Activated CD4-positive, alpha-beta T cell treated with anti-CD3 and anti-CD28 coated beads, Interleukin-2, Interleukin-6, amounts not matched to agents 100 ng/mL and 50 ng/mL, durations not matched to agents 16 hours and 8 hours (primary cell): ENCODE measurements at regions not wholly inside any gene's neighbourhood (a gene's known extent, or its start where the extent isn't known, plus 50 kb on each side); places are given as distances from the start of the nearest gene placed in this dataset.

ENCODE experiments used
- DNase-seq: peaks from one replicate; pipeline ENCODE4 v3.0.0-alpha.2; 2020

DNA sequence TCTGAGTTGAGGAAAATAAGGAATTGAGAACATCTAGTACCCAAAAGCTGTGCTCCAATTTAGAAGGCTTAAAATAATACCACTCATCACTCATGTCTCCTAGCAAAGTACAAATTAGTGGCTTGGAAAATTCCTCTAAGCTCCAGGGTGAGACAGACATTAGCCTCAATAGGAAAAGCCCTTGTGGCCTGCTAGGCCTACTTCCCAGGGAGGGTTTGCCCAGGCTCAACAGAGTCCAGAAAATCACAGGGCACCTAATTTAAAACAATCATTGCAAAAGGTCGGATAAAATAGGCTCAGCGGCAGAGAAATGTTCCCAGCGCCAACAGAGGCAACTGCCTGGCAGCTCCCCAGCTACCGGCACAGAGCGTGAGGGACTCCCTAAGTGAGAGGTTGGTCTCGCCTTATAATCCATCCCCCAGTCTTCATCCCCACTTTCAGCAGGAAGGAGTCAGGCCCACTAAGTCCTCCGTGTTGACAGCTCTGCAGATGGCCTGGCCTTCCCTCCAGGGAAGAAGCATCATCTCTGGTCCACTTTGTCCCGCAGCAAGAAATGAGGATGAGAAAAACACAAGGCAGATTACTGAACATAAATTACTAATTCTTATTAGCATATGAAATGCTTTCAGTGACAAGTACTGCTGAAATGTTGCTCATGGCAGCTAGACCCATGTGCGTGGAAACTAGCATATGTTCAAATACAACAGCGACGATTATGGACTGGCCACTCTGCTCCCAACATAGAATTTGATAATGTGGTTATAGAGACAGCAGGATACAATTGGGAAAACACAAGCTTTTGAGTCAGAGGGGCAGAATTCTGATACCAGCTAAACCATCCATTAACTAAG is 1177.7 kb upstream of the AUTS2 start:
- DNase-seq: no peak

- no peak for DNase-seq
Observed at GRCh38 chr7:68421712-68422111, 1176.6 kb upstream of the AUTS2 start.

DNA sequence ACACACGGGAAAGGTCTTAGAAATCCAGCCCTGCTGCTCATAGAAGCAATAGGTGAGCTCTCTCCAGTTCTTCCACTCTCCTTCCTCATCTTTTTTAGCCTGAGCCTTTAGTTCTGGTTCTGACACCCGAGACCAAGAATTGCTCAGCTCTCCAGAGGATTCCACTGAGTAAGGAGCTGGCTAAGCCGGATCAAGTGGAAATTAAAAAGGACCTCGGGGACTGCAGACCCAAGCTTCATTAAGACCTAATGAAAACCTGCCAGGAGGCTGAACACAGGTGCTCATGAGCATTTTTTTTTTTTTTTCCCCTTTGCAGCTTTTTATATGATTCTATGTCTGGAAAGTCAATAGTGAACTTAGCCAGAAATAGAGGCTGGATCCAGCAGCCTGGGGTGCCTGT is 1176.0 kb upstream of the AUTS2 start:
- no peak for DNase-seq

DNA sequence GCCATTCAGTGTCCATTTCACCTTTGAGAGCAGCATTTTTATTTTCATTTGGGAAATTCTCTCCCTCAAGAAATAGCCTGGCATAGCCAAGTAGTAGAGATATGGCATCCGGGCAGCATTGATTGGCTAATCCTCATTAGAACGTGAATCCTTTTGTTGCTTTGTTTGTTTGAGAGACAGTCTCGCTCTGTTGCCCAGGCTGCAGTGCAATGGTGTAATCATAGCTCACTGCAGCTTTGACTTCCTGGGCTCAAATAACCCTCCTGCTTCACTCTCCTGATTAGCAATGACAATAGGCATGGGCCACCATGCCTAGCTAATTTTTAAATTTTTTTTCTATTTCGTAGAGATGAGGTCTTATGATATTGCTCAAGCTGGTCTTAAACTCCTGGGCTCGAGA is 1174.9 kb upstream of the AUTS2 start:
- no peak for DNase-seq

DNA sequence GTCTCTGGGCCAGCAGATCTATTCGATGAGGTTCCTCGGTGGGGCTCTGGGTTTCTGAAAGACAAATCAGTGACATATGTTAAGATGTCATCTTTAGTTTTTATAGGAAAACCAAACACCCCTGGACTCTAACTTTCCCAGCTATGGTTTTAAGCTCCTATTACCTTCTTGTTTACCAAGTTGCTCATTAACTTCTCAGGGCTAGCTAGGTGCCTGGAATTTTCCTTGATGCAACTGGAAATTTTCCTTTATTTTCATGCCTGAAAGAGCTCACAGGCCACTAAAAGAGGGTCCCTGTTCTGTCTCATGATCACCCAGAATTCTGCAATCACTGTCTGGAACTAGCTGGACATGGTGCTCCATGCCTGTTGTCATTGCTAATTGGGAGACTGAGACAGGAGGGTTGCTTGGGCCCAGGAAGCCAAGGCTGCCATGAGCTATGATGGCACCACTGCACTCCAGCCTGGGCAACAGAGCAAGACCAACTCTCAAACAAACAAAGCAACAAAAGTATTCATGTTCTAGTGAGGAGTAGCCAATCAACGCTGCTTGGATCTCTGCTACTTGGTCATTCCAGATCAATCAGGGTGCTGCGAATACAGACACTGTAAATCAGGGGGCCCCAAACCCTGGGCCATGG is 1173.5 kb upstream of the AUTS2 start:
- DNase-seq: no peak

GRCh38 chr7:68425377-68425776 is 1172.9 kb upstream of the AUTS2 start:
- DNase-seq: no peak

DNA sequence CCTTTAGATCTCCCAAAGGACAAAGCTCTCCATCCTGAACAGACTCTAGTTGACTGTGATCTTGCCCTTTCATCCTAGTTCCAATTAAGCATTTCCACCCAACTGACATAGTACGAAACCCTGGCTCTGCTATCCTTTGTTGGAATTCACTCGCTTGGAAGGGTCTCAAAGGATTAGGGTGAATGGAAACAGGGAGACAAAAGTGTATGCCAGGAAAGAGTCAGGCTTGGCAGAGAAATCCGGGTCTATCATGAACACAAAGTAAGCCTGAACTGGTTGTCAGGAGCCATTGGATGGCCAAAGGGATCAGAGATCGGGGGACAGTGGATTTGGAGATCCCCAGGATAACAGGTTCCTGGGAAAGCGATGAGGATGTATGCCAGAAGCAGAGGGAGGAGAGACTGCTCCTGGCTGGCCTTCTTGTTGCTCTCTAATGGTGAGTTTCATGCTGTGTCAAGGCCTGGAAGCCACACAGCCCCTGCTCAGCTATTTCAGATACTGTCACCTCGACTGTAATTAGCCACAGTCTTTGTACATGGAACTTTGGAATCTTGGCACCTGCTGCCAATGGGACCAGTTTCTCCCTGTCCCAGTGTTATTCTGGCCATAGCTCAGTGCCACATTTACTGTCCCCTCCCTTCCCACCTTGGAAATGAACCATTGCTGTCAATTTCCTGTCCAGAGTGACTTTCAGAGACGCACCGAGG is 1168.7 kb upstream of the AUTS2 start:
- no peak for DNase-seq

- DNase-seq: no peak
Observed at GRCh38 chr7:68432585-68432984, 1165.7 kb upstream of the AUTS2 start.

- DNase-seq: no peak
Observed at GRCh38 chr7:68433462-68434070, 1164.7 kb upstream of the AUTS2 start.

- no peak for DNase-seq
Observed at GRCh38 chr7:68434857-68435256, 1163.4 kb upstream of the AUTS2 start.

DNA sequence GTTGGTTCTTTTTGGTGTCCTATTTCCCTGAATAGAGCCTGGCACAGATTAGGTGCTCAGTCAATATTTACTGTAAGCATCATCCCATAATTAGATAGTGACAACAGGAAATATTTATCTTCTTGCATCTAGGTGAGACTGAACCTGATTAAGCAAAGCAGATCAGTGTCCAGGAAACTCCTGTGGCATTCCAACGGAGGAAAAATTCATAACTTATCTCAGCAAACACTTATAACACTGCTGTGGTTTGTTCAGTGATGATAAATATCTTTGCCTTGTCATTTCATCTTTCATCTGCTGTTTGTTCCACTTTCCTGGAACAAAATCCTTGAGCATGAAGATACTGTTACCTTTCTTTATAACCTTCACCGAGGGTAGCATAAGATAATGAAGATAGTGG is 1160.3 kb upstream of the AUTS2 start:
- DNase-seq: no peak

GRCh38 chr7:68438811-68439210 is 1159.5 kb upstream of the AUTS2 start:
- no peak for DNase-seq

- no peak for DNase-seq
Observed at GRCh38 chr7:68439897-68440296, 1158.4 kb upstream of the AUTS2 start.

DNA sequence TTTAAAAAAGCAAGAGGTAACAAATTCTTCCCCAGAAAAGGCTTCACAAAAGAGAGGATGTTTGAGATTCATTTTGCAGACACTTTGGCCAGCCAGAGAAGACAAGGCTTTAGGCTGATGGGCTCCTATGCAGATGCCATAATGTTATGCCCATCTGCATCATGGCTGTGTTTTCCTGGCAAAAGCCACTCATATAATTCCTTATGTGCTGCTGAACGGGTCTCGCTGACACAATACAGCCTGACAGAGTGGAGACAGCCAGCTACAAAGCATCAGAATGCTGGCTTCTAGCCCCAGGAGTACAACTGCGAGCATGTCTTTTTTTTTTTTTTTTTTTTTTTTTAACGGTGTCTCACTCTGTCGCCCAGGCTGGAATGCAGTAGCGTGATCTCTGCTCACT is 1157.4 kb upstream of the AUTS2 start:
- no peak for DNase-seq

DNA sequence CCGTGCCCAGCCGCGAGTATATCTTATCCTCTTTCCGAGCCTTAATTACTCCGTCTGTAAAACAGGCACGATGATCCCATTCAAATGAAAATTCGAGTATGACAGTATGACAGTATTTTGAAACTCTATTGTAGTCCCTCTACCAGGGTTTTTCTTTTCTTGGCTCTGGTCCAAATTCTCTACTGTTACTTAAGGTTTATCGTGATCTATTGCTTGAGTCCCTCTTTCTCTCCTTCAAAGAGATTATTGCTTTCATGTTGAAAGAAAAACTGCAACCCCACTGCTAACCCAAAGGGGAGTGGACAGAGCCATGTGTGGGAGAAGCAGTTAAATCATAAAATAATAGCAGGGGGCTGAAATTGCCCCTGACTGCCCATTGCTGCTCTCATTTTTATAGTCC is 1156.6 kb upstream of the AUTS2 start:
- DNase-seq: no peak

DNA sequence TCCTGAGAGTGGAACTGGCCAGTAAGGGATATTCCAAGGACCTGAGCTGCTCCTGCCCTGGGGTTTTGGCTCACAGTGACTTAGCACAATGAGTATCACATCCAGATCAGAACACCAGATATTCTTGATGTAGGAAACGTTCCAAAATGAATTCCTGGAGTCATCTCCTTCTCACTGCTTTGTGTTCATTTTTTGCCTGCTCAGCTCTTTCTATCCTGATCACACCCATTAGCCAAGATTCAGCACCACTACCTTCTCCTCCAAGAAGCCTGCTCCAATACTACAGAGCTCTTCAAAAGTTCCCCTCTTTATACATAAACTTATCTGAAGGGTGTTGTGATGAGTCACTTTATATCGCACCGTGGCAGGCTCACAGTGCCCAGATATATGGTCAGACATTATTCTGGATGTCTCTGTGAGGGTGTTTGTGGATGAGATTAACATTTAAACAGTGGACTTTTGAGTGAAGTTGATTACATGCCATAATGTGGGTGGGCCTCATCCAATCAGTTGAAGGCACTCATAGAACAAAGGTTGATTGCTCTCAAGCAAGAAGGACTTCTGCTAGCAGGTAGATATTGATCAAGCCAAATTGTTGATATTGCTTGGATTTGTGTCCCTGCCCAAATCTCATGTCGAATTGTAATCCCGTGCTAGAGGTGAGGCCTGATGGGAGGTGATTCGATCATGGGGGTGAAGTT is 1155.2 kb upstream of the AUTS2 start:
- no peak for DNase-seq

DNA sequence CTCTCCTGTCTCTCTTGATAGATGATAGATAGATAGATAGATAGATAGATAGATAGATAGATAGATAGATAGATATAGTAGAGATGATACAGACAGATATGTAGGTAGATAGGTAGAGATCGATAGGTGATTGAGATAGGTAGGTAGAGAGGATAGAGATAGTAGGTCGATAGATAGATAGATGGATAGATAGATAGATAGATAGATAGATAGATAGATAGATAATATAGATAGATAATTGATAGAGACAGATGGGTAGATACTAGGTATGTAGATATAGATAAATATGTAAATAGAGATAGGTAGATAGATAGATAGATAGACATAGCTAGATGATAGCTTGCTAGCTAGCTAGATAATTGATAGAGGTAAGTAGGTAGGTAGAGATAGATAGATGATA is 1154.2 kb upstream of the AUTS2 start:
- no peak for DNase-seq

DNA sequence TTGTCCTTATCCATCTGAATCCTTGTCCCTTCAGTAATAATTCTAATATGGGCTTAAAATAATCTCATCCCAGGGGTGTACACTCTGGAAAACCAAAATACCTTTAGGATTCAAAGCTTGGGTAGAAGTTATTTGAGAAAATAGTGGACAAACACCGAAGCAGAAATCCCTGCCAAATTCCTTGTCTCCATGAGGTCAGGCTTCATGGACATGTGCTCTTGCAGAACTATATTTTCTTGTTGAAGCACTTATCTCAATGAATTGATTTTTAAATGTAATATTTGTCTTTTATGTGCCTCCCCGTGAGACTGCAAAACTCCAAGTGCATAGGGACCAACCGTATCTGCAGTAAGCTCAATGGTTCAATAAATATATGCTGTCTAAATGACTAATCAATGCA is 1153.3 kb upstream of the AUTS2 start:
- no peak for DNase-seq

DNA sequence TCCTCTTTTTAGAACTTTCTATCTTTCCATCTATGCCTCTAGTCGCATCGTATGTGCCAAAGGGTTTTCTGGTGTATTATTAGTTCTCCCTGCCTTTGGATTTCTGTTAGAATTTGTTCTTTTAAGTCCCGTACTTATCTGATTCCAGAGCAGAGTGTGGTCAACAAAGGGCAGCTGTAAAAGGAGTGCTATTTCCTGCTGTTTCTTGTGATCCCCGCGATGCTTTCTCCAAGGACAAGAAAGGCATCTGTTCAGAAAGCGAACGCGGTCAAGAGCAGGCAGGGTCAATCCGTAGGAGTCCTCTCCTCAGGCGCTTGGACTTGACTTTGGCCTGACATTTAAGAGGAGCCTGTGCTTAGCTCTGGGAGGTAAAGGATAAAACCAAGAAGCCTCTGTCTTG is 1152.1 kb upstream of the AUTS2 start:
- no peak for DNase-seq

- no peak for DNase-seq
Observed at GRCh38 chr7:68449099-68449498, 1149.2 kb upstream of the AUTS2 start.

- no peak for DNase-seq
Observed at GRCh38 chr7:68449816-68450215, 1148.5 kb upstream of the AUTS2 start.

- no peak for DNase-seq
Observed at GRCh38 chr7:68454931-68455330, 1143.3 kb upstream of the AUTS2 start.

GRCh38 chr7:68456469-68456868 is 1141.8 kb upstream of the AUTS2 start:
- DNase-seq: no peak
